ENCODE measurements at regions not wholly inside any gene's neighbourhood (a gene's known extent, or its start where the extent isn't known, plus 50 kb on each side); places are given as distances from the start of the nearest gene placed in this dataset.

GRCh38 chr3:41045491-41045890 is 153.8 kb upstream of the CTNNB1 start:
- Histone ChIP-seq H3K9ac (no peak overlapping the region), H3K27me3 (ENCODE audit: insufficient read depth, low read depth) (no peaks in the 10 kb centered on the region), H3K4me2 (no peak overlapping the region), H3K36me3 (ENCODE audit: insufficient read depth) (no peaks in the 10 kb centered on the region), H3K4me3 (IDR thresholded peaks at IDR 0.05; ENCODE audit: insufficient read depth, low read depth, low read length) (no peak overlapping the region), H4K20me1 (ENCODE audit: insufficient read depth) (no peaks in the 10 kb centered on the region), H2AFZ (ENCODE audit: low read depth) (no peak overlapping the region), H3K27ac (no peak overlapping the region), H3K79me2 (ENCODE audit: insufficient read depth, low read depth) (no peaks in the 10 kb centered on the region), H3K4me1 (ENCODE audit: low read depth, poor library complexity, severe bottlenecking) (no peaks in the 10 kb centered on the region)
- no peak for TF ChIP-seq CTCF (conservative IDR thresholded peaks at IDR 0.05; ENCODE audit: low read depth, low read length)

- Histone ChIP-seq H4K20me1 (ENCODE audit: insufficient read depth) (no peaks in the 10 kb centered on the region), H3K36me3 (ENCODE audit: insufficient read depth) (no peaks in the 10 kb centered on the region), H3K4me2 (no peak overlapping the region), H3K27me3 (ENCODE audit: insufficient read depth, low read depth) (no peaks in the 10 kb centered on the region), H2AFZ (ENCODE audit: low read depth) (no peak overlapping the region), H3K4me3 (IDR thresholded peaks at IDR 0.05; ENCODE audit: insufficient read depth, low read depth, low read length) (no peak overlapping the region), H3K4me1 (ENCODE audit: low read depth, poor library complexity, severe bottlenecking) (no peaks in the 10 kb centered on the region), H3K9ac (no peak overlapping the region), H3K79me2 (ENCODE audit: insufficient read depth, low read depth) (no peaks in the 10 kb centered on the region), H3K27ac (no peak overlapping the region)
- TF ChIP-seq CTCF (conservative IDR thresholded peaks at IDR 0.05; ENCODE audit: low read depth, low read length) = no peak
Observed at GRCh38 chr3:41050144-41050543, 149.2 kb upstream of the CTNNB1 start.

GRCh38 chr3:41053220-41053619 is 146.1 kb upstream of the CTNNB1 start:
- Histone ChIP-seq H3K27me3 (ENCODE audit: insufficient read depth, low read depth) (no peaks in the 10 kb centered on the region), H3K27ac (no peak overlapping the region), H3K36me3 (ENCODE audit: insufficient read depth) (no peaks in the 10 kb centered on the region), H3K4me3 (IDR thresholded peaks at IDR 0.05; ENCODE audit: insufficient read depth, low read depth, low read length) (no peak overlapping the region), H2AFZ (ENCODE audit: low read depth) (no peak overlapping the region), H3K4me1 (ENCODE audit: low read depth, poor library complexity, severe bottlenecking) (no peaks in the 10 kb centered on the region), H3K9ac (no peak overlapping the region), H4K20me1 (ENCODE audit: insufficient read depth) (no peaks in the 10 kb centered on the region), H3K4me2 (no peak overlapping the region), H3K79me2 (ENCODE audit: insufficient read depth, low read depth) (no peaks in the 10 kb centered on the region)
- no peak for TF ChIP-seq CTCF (conservative IDR thresholded peaks at IDR 0.05; ENCODE audit: low read depth, low read length)

GRCh38 chr3:41060106-41060505 is 139.2 kb upstream of the CTNNB1 start:
- Histone ChIP-seq H3K36me3 (ENCODE audit: insufficient read depth) (no peaks in the 10 kb centered on the region), H3K79me2 (ENCODE audit: insufficient read depth, low read depth) (no peaks in the 10 kb centered on the region), H3K4me2 (no peak overlapping the region), H3K4me1 (ENCODE audit: low read depth, poor library complexity, severe bottlenecking) (no peaks in the 10 kb centered on the region), H3K27me3 (ENCODE audit: insufficient read depth, low read depth) (no peaks in the 10 kb centered on the region), H3K4me3 (IDR thresholded peaks at IDR 0.05; ENCODE audit: insufficient read depth, low read depth, low read length) (no peak overlapping the region), H3K27ac (no peak overlapping the region), H3K9ac (no peak overlapping the region), H2AFZ (ENCODE audit: low read depth) (no peak overlapping the region), H4K20me1 (ENCODE audit: insufficient read depth) (no peaks in the 10 kb centered on the region)
- no peak for TF ChIP-seq CTCF (conservative IDR thresholded peaks at IDR 0.05; ENCODE audit: low read depth, low read length)

- no peaks in the 10 kb centered on the region for H3K36me3 ChIP-seq (ENCODE audit: insufficient read depth)
- no peak overlapping the region for H3K27ac ChIP-seq
- H3K4me1 ChIP-seq (ENCODE audit: low read depth, poor library complexity, severe bottlenecking) = no peaks in the 10 kb centered on the region
- no peaks in the 10 kb centered on the region for H3K27me3 ChIP-seq (ENCODE audit: insufficient read depth, low read depth)
- no peak overlapping the region for H3K9ac ChIP-seq
- H2AFZ ChIP-seq (ENCODE audit: low read depth) = no peak overlapping the region
- no peak overlapping the region for H3K4me3 ChIP-seq (IDR thresholded peaks at IDR 0.05; ENCODE audit: insufficient read depth, low read depth, low read length)
- H3K4me2 ChIP-seq = no peak overlapping the region
- no peak for TF ChIP-seq CTCF (conservative IDR thresholded peaks at IDR 0.05; ENCODE audit: low read depth, low read length)
- H4K20me1 ChIP-seq (ENCODE audit: insufficient read depth) = no peaks in the 10 kb centered on the region
- no peaks in the 10 kb centered on the region for H3K79me2 ChIP-seq (ENCODE audit: insufficient read depth, low read depth)
Observed at GRCh38 chr3:41064070-41064469, 135.2 kb upstream of the CTNNB1 start.

Data from KMS-11 (cell line).